HEK293 (cell line): ENCODE measurements at regions not wholly inside any gene's neighbourhood (a gene's known extent, or its start where the extent isn't known, plus 50 kb on each side); places are given as distances from the start of the nearest gene placed in this dataset.

ENCODE experiments used
- CTCF ChIA-PET: fragments of 350-600 bp; formaldehyde crosslinking; extraction: SDS; loops from one replicate; lab custom pipeline; 2021; ENCODE audit warnings: antibody characterized with exemption; lab: Yijun Ruan, JAX
- POLR2A ChIA-PET: fragments of 300-600 bp; formaldehyde crosslinking; extraction: SDS; loops from one replicate; lab custom pipeline; 2020; ENCODE audit warnings: antibody characterized with exemption, inconsistent platforms; lab: Yijun Ruan, JAX
- H3K27ac ChIP-seq: fragments of 200-500 bp; sonication (Bioruptor generic); 2 replicates; pipeline ENCODE4 v1.5.1; 2014; ENCODE audit warnings: low read depth, low read length, control low read depth, inconsistent platforms; ENCODE audit errors: extremely low read depth
- H3K36me3 ChIP-seq, 2 experiments: fragments of 200-500 bp in 1 of 2; sonication (Bioruptor generic) in 1 of 2; 1 replicate in 1 of 2; 2 replicates in 1 of 2; pipeline ENCODE4 v1.5.1; 2014 to 2017; ENCODE audit warnings: inconsistent platforms in 2 of 2, low read length in 2 of 2; ENCODE audit not compliant: control insufficient read depth in 2 of 2, insufficient read depth in 1 of 2
- H3K4me1 ChIP-seq: fragments of 200-500 bp; sonication (Bioruptor generic); 2 replicates; pipeline ENCODE4 v1.5.1; 2014; ENCODE audit warnings: mild to moderate bottlenecking, low read length, inconsistent platforms; ENCODE audit not compliant: control insufficient read depth, insufficient read depth
- H3K4me3 ChIP-seq: 2 replicates; pipeline ENCODE4 v1.5.1; 2011; ENCODE audit warnings: low read depth, mild to moderate bottlenecking, control low read depth, low read length, moderate library complexity
- H3K9me3 ChIP-seq: fragments of 200-500 bp; sonication (Bioruptor generic); 2 replicates; pipeline ENCODE4 v1.5.1; 2014; ENCODE audit warnings: low read depth, low read length, inconsistent platforms; ENCODE audit not compliant: control insufficient read depth, insufficient read depth
- PRDM4 ChIP-seq: fragments of 450-650 bp; formaldehyde crosslinking; IDR thresholded peaks from 2 replicates; pipeline ENCODE4 v1.5.1; 2017; ENCODE audit warnings: missing biosample characterization, missing genetic modification characterization
- RBAK ChIP-seq: fragments of 450-650 bp; formaldehyde crosslinking; IDR thresholded peaks from 2 replicates; pipeline ENCODE4 v1.5.1; 2016; ENCODE audit warnings: missing biosample characterization, missing genetic modification characterization
- SP2 ChIP-seq: fragments of 450-650 bp; formaldehyde crosslinking; IDR thresholded peaks from 2 replicates; pipeline ENCODE4 v1.5.1; 2016; ENCODE audit warnings: missing biosample characterization, missing genetic modification characterization
- TCF7L2 ChIP-seq: IDR thresholded peaks from 2 replicates; pipeline ENCODE4 v1.6.1; 2011; ENCODE audit warnings: low read depth, mild to moderate bottlenecking, inconsistent platforms, low read length, moderate library complexity, borderline replicate concordance
- ZFP37 ChIP-seq: fragments of 450-650 bp; formaldehyde crosslinking; IDR thresholded peaks from 2 replicates; pipeline ENCODE4 v1.5.1; 2016; ENCODE audit warnings: missing biosample characterization, missing genetic modification characterization
- ZNF10 ChIP-seq: fragments of 450-650 bp; formaldehyde crosslinking; IDR thresholded peaks from 2 replicates; pipeline ENCODE4 v1.5.1; 2017; ENCODE audit warnings: missing biosample characterization, missing genetic modification characterization
- ZNF114 ChIP-seq: fragments of 450-650 bp; formaldehyde crosslinking; IDR thresholded peaks from 2 replicates; pipeline ENCODE4 v1.5.0; 2017; ENCODE audit warnings: missing biosample characterization, missing genetic modification characterization
- ZNF16 ChIP-seq: fragments of 450-650 bp; formaldehyde crosslinking; IDR thresholded peaks from 2 replicates; pipeline ENCODE4 v1.5.1; 2016; ENCODE audit warnings: low read depth, missing biosample characterization, missing genetic modification characterization
- ZNF266 ChIP-seq: fragments of 450-650 bp; formaldehyde crosslinking; IDR thresholded peaks from 2 replicates; pipeline ENCODE4 v1.5.1; 2016; ENCODE audit warnings: missing biosample characterization, missing genetic modification characterization, low read depth
- ZNF280D ChIP-seq: fragments of 450-650 bp; formaldehyde crosslinking; IDR thresholded peaks from 2 replicates; pipeline ENCODE4 v1.5.1; 2016; ENCODE audit warnings: missing biosample characterization, missing genetic modification characterization
- ZNF423 ChIP-seq: fragments of 450-650 bp; formaldehyde crosslinking; IDR thresholded peaks from 2 replicates; pipeline ENCODE4 v1.5.1; 2016; ENCODE audit warnings: missing biosample characterization, missing genetic modification characterization
- ZNF521 ChIP-seq: fragments of 450-650 bp; formaldehyde crosslinking; IDR thresholded peaks from 2 replicates; pipeline ENCODE4 v1.5.1; 2017; ENCODE audit warnings: missing biosample characterization, mild to moderate bottlenecking, missing genetic modification characterization
- ZNF530 ChIP-seq: fragments of 450-650 bp; formaldehyde crosslinking; IDR thresholded peaks from 2 replicates; pipeline ENCODE4 v1.5.1; 2016; ENCODE audit warnings: low read depth, missing biosample characterization, missing genetic modification characterization
- ZNF596 ChIP-seq: fragments of 450-650 bp; IDR thresholded peaks from 2 replicates; pipeline ENCODE4 v1.5.0; 2018; ENCODE audit warnings: missing biosample characterization, mild to moderate bottlenecking, missing genetic modification characterization, moderate library complexity
- ZNF791 ChIP-seq: fragments of 450-650 bp; formaldehyde crosslinking; IDR thresholded peaks from 2 replicates; pipeline ENCODE4 v1.5.1; 2016; ENCODE audit warnings: missing biosample characterization, missing genetic modification characterization
- ZSCAN4 ChIP-seq: fragments of 450-650 bp; formaldehyde crosslinking; IDR thresholded peaks from 2 replicates; pipeline ENCODE4 v1.5.1; 2017; ENCODE audit warnings: missing biosample characterization, missing genetic modification characterization

GRCh38 chr3:5427021-5427420 is 239.5 kb downstream of the EDEM1 start:
- Histone ChIP-seq H3K9me3 (no peaks in the 10 kb centered on the region), H3K27ac (no peak overlapping the region), H3K4me1 (no peaks in the 10 kb centered on the region), H3K4me3 (no peak overlapping the region), H3K36me3 (no peaks in the 10 kb centered on the region)
- POLR2A ChIA-PET, result no interaction called here
- CTCF ChIA-PET, result interaction anchor here (0.6 to 1.1 kb wide), 9 partner anchors 11 to 1942 kb away, joined by 3 to 12 read pairs (median 4); no protein-coding TSS in a partner anchor
- TF ChIP-seq ZNF114 (tag by site-specific recombination) (no peak), ZSCAN4 (tag by site-specific recombination) (no peak)
- TF ChIP-seq, all 188 proteins: peak for 0

- ChIA-PET CTCF (interaction anchor here (0.6 to 1.0 kb wide), 2 partner anchors 176 to 251 kb away, joined by 4 read pairs; no protein-coding TSS in a partner anchor), POLR2A (no interaction called here)
- no peaks in the 10 kb centered on the region for H3K9me3 ChIP-seq
- no peaks in the 10 kb centered on the region for H3K36me3 ChIP-seq
- TF ChIP-seq SP2 (tag by site-specific recombination), result no peak
- TF ChIP-seq ZNF530 (tag by site-specific recombination), result no peak
- TF ChIP-seq ZNF521 (tag by site-specific recombination), result no peak
- TF ChIP-seq ZFP37 (tag by site-specific recombination), result no peak
- no peak for TF ChIP-seq ZNF280D (tag by site-specific recombination)
- TF ChIP-seq ZNF791 (tag by site-specific recombination), result no peak
- no peak for TF ChIP-seq ZNF423 (tag by site-specific recombination)
- TF ChIP-seq RBAK (tag by site-specific recombination), result no peak
- no peak for TF ChIP-seq ZNF596 (tag by site-specific recombination)
- TF ChIP-seq ZNF266 (tag by site-specific recombination), result no peak
- TF ChIP-seq PRDM4 (tag by site-specific recombination), result no peak
- TF ChIP-seq ZNF10, result no peak
- TF ChIP-seq TCF7L2, result no peak
- no peak for TF ChIP-seq ZNF16 (tag by site-specific recombination)
- no peak overlapping the region for H3K4me3 ChIP-seq
- no peaks in the 10 kb centered on the region for H3K4me1 ChIP-seq
- H3K27ac ChIP-seq, result no peak overlapping the region
Measured at GRCh38 chr3:5427938-5428337, 240.4 kb downstream of the EDEM1 start.
